ENCODE measurements at regions not wholly inside any gene's neighbourhood (a gene's known extent, or its start where the extent isn't known, plus 50 kb on each side); places are given as distances from the start of the nearest gene placed in this dataset.
A peak's percentile ranks its signal among the peaks of the same experiment; 100 is the strongest.
"Not testable (repeated sequence)": the region's sequence is repeated elsewhere in the genome, so short reads cannot be mapped to it uniquely, and the experiment has no call there.

DNA sequence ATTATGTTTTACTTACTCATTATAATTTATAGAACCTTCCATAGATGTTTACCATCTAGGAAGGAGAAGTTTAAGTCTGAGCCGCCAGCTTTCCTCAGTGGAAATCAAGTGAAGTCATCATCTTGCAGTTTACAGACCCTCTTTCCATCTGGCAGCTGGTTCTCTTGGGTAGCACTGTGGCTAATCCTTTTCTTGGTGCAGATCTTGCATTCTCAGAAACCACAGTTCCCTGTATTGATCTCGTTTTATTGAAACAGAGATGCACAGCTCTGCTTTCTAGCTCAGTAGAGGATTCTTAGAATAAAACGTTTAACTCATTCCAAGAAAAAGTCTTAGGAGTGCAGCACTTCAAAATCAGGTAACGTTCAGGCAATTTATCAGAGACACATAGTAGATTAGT is 1154.7 kb downstream of the FOXD4L5 start:
- DNase-seq, result not testable (repeated sequence)

GRCh38 chr9:64128572-64128971 is 1156.4 kb downstream of the FOXD4L5 start:
- no peak for DNase-seq

DNA sequence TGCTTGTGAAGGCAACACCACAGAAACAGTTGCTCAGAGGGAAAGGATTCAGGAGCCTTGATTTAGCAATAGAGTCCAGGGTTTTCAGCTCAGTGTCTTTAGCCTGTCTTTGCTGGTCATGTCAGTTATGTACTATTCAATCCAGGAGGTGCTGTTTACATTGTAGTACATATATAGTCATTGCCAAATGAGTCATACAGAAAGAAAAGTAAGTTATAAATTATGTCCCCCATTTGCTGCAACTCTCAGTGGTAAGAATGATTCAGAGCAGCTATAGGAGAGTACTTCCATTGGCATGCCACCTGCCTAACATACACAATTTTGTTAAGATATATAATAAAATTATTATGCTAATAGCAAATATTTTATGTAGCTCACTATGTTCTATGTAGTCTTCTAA is 1163.4 kb downstream of the FOXD4L5 start:
- DNase-seq, result not testable (repeated sequence)

- not testable (repeated sequence) for DNase-seq
These were observed 1167.7 kb downstream of the FOXD4L5 start for GRCh38 chr9:64117329-64117728.

- DNase-seq, result not testable (repeated sequence)
These were observed 1177.1 kb downstream of the FOXD4L5 start for GRCh38 chr9:64107867-64108266.

GRCh38 chr9:64107211-64107610 is 1177.8 kb downstream of the FOXD4L5 start:
- DNase-seq, result not testable (repeated sequence)

GRCh38 chr9:64105193-64105592 is 1179.8 kb downstream of the FOXD4L5 start:
- not testable (repeated sequence) for DNase-seq

- DNase-seq, result not testable (repeated sequence)
These were observed 1183.5 kb downstream of the FOXD4L5 start for GRCh38 chr9:64101504-64101903.

GRCh38 chr9:64100571-64101155 is 1184.3 kb downstream of the FOXD4L5 start:
- not testable (repeated sequence) for DNase-seq

DNA sequence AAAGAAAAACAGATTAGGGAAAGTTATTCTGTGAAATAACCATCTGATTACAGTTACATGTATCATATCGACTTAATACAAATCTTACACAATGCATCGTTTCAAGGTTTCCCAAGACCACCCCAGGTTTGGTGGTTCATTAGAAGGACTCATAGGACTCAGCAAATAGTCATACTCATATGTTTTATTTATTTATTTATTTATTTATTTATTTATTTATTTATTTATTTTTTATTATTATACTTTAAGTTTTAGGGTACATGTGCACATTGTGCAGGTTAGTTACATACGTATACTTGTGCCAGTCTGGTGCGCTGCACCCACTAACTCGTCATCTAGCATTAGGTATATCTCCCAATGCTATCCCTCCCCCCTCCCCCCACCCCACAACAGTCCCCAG is 1199.0 kb downstream of the FOXD4L5 start:
- not testable (repeated sequence) for DNase-seq

GRCh38 chr9:64071358-64072253 is 1213.4 kb downstream of the FOXD4L5 start:
- not testable (repeated sequence) for DNase-seq

- DNase-seq, result not testable (repeated sequence)
These were observed 1214.2 kb downstream of the FOXD4L5 start for GRCh38 chr9:64070611-64071357.

DNA sequence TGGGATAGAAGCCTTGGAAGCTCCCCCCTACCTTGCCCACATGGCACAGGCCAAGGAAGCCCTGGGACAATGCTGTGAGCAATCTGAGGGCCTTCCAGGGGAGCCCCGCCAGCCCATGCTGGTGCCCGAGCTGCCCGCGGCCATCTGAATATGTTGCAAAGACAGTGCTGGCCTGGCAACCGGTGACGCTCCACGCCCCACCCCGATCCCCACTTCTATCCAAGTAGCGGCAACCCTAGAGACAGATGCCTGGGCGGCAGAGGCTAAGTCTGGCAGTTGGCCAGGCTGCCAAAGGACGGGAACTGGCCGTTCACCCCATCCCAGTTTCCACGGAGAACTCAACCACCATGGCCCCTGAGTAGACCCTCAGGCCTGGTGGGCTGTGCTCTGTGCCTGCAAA is 1214.9 kb downstream of the FOXD4L5 start:
- DNase-seq, result not testable (repeated sequence)

DNA sequence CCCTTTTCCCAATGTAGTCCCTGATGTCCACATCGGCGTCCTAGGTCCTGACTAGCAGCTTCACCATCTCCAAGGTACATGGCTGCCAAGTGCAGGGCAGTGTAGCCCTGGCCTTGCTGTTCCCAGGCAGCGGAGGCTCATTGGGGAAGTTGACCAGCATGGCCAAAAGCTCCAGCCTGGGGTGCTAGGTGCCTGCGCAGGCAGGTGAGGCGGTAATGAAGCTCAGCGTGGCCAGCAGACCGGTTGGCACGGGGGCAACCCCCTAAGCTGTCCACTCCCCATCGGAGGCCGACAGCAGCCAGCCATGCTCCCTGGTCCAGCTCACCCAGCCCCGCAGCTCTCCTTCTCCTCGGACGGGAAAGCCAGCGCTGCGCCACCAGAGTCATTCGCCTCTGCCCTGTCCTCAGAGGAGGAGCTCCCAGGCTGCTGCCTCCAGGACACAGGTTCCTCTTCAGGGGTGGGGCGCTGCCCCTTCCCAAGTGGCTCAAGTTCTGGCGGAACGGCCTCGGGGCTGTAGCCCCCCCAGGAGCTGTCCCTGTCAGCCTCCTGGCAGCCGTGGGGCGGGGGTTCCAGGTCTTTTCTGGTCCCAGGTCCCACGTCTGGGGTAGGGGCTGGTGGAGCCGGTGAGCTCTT is 1218.2 kb downstream of the FOXD4L5 start:
- DNase-seq, result no peak

DNA sequence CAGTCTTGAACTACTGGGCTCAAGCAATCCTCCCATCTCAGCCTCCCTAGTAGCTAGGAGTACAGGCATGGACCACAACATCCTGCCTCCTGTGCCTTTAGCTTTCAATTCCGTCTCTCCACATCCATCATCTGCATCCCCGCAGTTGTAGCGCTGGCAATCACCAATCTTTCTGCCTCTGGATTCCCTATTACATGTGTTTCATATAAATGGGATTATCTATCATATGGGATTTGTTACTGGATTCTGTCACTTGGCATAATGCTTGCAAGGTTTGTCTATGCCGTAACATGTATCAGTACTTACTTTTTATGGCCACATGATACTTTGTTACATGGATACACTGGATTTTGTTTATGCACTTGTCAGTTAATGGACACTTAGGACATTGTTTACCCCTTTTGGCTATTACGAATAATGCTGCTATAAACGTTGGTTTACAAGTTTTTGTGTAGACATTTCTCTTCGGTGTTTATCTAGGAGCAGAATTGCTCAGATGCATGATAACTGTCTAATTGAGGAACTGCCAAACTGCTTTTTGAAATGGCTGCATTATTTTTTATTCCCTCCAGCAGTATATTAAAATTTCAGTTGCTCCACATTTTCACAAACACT is 1223.9 kb downstream of the FOXD4L5 start:
- DNase-seq, result no peak

GRCh38 chr9:64058070-64058469 is 1226.9 kb downstream of the FOXD4L5 start:
- not testable (repeated sequence) for DNase-seq

DNA sequence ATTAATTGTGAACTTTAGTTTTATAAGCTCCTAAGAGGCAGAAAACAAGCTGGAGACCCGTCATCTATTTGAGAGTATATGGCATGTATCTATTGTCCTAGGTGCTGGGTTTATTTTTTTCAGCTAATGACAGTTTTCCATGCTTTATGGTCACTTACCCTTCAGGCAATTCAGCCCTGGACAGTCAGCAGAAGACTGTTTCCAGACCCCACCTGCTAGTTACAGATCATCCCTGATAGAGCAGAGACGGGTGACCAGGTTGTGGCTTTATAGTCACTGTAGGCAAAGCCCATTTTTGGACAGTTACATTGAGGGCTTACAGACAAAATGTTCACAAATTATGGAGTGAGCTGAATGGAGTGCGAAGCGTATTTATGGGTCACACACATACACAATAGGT is 1227.5 kb downstream of the FOXD4L5 start:
- no peak for DNase-seq

- not testable (repeated sequence) for DNase-seq
These were observed 1256.1 kb downstream of the FOXD4L5 start for GRCh38 chr9:64028925-64029324.

- not testable (repeated sequence) for DNase-seq
These were observed 1264.1 kb downstream of the FOXD4L5 start for GRCh38 chr9:64020696-64021491.

GRCh38 chr9:64017666-64018065 is 1267.3 kb downstream of the FOXD4L5 start:
- not testable (repeated sequence) for DNase-seq

GRCh38 chr9:64016845-64017406 is 1268.1 kb downstream of the FOXD4L5 start:
- DNase-seq, result peak; percentile 13

Measured in stimulated activated CD4-positive, alpha-beta T cell treated with anti-CD3 and anti-CD28 coated beads, Interleukin-15, amount 100 ng/mL, for 24 hours (primary cell).